Neural cell (in vitro differentiated cells): ENCODE measurements at regions not wholly inside any gene's neighbourhood (a gene's known extent, or its start where the extent isn't known, plus 50 kb on each side); places are given as distances from the start of the nearest gene placed in this dataset.

Source experiments
- H2AFZ ChIP-seq: fragments of 200-600, 300-800 bp; sonication (generic), shearing (Covaris generic); 2 replicates; pipeline ENCODE4 v1.6.0; 2014; ENCODE audit warnings: low read depth, mild to moderate bottlenecking, antibody characterized with exemption, low read length, moderate library complexity
- H3F3A ChIP-seq: fragments of 200-600 bp; shearing (Covaris generic); 2 replicates; pipeline ENCODE4 v1.6.1; 2016; ENCODE audit warnings: mild to moderate bottlenecking, moderate library complexity, mixed read lengths, antibody characterized with exemption, low read length; ENCODE audit not compliant: insufficient read depth, poor library complexity, severe bottlenecking
- H3K27ac ChIP-seq: fragments of 200-600, 300-800 bp; sonication (generic), shearing (Covaris generic); 2 replicates; pipeline ENCODE4 v1.5.1; 2014; ENCODE audit warnings: mild to moderate bottlenecking, low read length, moderate library complexity
- H3K27me3 ChIP-seq: fragments of 300-800, 200-600 bp; sonication (generic), shearing (Covaris generic); 2 replicates; pipeline ENCODE4 v1.6.0; 2014; ENCODE audit warnings: mild to moderate bottlenecking, low read depth, low read length, moderate library complexity; ENCODE audit not compliant: insufficient read depth
- H3K36me3 ChIP-seq: fragments of 300-800, 200-600 bp; sonication (generic), shearing (Covaris generic); 2 replicates; pipeline ENCODE4 v1.5.1; 2014; ENCODE audit warnings: mild to moderate bottlenecking, antibody characterized with exemption, low read length, moderate library complexity; ENCODE audit not compliant: insufficient read depth
- H3K4me2 ChIP-seq: fragments of 300-800, 200-600 bp; sonication (generic), shearing (Covaris generic); 2 replicates; pipeline ENCODE4 v1.6.0; 2014; ENCODE audit warnings: mild to moderate bottlenecking, low read length
- H3K4me3 ChIP-seq: fragments of 300-800, 200-600 bp; sonication (generic), shearing (Covaris generic); 2 replicates; pipeline ENCODE4 v1.5.1; 2014; ENCODE audit warnings: mild to moderate bottlenecking, low read length, moderate library complexity
- H3K79me2 ChIP-seq: fragments of 200-600 bp; shearing (Covaris generic); replicated peaks from 2 replicates; pipeline ENCODE4 v1.6.0; 2014; ENCODE audit warnings: mild to moderate bottlenecking, low read length, moderate library complexity; ENCODE audit not compliant: insufficient read depth
- H3K9ac ChIP-seq: fragments of 300-800, 200-600 bp; sonication (generic), shearing (Covaris generic); 2 replicates; pipeline ENCODE4 v1.6.1; 2016; ENCODE audit warnings: mild to moderate bottlenecking, low read length, mixed read lengths
- H3K9me2 ChIP-seq: fragments of 200-600 bp; shearing (Covaris generic); 2 replicates; pipeline ENCODE4 v1.6.1; 2016; ENCODE audit warnings: mild to moderate bottlenecking, low read length, mixed read lengths; ENCODE audit not compliant: insufficient read depth
- H3K9me3 ChIP-seq: fragments of 200-600, 300-800 bp; sonication (generic), shearing (Covaris generic); 2 replicates; pipeline ENCODE4 v1.6.1; 2016; ENCODE audit warnings: mild to moderate bottlenecking, mixed run types, low read length, moderate library complexity, mixed read lengths
- H4K20me1 ChIP-seq: fragments of 200-600 bp; shearing (Covaris generic); 2 replicates; pipeline ENCODE4 v1.6.1; 2016; ENCODE audit warnings: mild to moderate bottlenecking, mixed run types; ENCODE audit not compliant: insufficient read depth
- EP300 ChIP-seq: fragments of 450-650 bp; conservative IDR thresholded peaks from 2 replicates; pipeline ENCODE4 v1.6.1; 2014; ENCODE audit warnings: antibody characterized with exemption, mild to moderate bottlenecking, moderate library complexity; ENCODE audit not compliant: poor library complexity, severe bottlenecking
- EZH2 ChIP-seq: fragments of 200-600, 300-800 bp; shearing (Covaris generic), sonication (generic); IDR thresholded peaks from 2 replicates; pipeline ENCODE4 v1.6.1; 2014; ENCODE audit warnings: antibody characterized with exemption, low read length, borderline replicate concordance, mild to moderate bottlenecking; ENCODE audit not compliant: insufficient read depth, poor library complexity, severe bottlenecking
- MXI1 ChIP-seq: fragments of 450-650 bp; conservative IDR thresholded peaks from 2 replicates; pipeline ENCODE4 v1.6.1; 2014; ENCODE audit warnings: antibody characterized with exemption, mild to moderate bottlenecking; ENCODE audit not compliant: poor library complexity, severe bottlenecking
- POLR2AphosphoS5 ChIP-seq: IDR thresholded peaks from 2 replicates; pipeline ENCODE4 v1.6.1; 2012
- RAD21 ChIP-seq: fragments of 450-650 bp; conservative IDR thresholded peaks from 2 replicates; pipeline ENCODE4 v1.6.1; 2014; ENCODE audit warnings: antibody characterized with exemption, mild to moderate bottlenecking, moderate library complexity
- SMC3 ChIP-seq: fragments of 450-650 bp; conservative IDR thresholded peaks from 2 replicates; pipeline ENCODE4 v1.6.1; 2014; ENCODE audit warnings: antibody characterized with exemption, mild to moderate bottlenecking, moderate library complexity; ENCODE audit not compliant: poor library complexity
- TAF1 ChIP-seq: IDR thresholded peaks from 2 replicates; pipeline ENCODE4 v1.6.1; 2012; ENCODE audit warnings: low read depth
- TF ChIP-seq, protein P1 (sequence below): IDR thresholded peaks from 2 replicates; pipeline ENCODE4 v1.6.1; 2012; ENCODE audit warnings: borderline replicate concordance
- TF ChIP-seq, protein P2 (sequence below): fragments of 450-650 bp; IDR thresholded peaks from 2 replicates; pipeline ENCODE4 v1.5.1; 2014; ENCODE audit warnings: antibody characterized with exemption, mild to moderate bottlenecking, moderate library complexity; ENCODE audit not compliant: poor library complexity, severe bottlenecking

DNA sequence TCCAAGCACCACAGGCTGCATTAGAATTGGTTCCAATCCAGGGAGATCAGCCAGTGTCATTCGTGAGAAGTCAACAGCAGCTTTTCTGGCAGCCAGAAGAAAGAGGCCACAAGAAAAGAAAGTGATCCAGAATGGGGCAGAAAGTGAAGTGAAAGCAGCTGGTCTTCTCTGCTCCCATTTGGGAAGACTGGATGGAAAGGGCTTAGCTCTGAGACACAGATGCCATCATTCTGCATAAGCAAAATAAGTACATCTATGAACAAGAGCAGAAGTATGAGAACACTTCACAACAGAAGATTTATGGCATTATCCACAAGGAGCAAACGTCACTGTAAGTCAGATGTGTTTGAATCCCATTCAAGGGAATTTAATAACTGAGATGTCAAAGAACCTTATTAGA, 326.5 kb upstream of the ESRRG start:
- H3K79me2 ChIP-seq = no peaks in the 10 kb centered on the region

DNA sequence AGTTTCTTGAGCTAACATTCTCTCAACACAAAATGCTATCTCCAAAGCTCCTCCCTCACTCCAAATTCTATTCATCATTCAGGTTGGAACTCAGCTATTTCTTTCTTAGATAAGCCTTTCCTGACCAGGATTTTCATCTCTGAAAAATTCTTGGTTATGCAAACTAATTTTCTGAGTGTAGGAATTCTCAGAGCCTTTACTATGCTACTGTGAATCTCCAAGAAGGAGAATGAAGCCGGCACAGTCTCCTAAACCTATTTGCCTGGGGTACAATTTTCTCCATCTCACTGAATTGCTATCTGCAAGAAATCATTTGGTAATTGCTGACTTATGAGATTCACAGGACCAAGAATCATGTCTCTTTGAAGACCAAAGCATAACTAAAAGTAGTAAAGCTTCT, 325.9 kb upstream of the ESRRG start:
- H2AFZ ChIP-seq = no peak overlapping the region

More for the DNA sequence above, 326.5 kb upstream of the ESRRG start:
- TF ChIP-seq EP300 (no peak), EZH2 (no peak), POLR2AphosphoS5 (no peak), RAD21 (no peak), MXI1 (no peak), TAF1 (no peak), SMC3 (no peak)
- TF ChIP-seq, protein P1, sequence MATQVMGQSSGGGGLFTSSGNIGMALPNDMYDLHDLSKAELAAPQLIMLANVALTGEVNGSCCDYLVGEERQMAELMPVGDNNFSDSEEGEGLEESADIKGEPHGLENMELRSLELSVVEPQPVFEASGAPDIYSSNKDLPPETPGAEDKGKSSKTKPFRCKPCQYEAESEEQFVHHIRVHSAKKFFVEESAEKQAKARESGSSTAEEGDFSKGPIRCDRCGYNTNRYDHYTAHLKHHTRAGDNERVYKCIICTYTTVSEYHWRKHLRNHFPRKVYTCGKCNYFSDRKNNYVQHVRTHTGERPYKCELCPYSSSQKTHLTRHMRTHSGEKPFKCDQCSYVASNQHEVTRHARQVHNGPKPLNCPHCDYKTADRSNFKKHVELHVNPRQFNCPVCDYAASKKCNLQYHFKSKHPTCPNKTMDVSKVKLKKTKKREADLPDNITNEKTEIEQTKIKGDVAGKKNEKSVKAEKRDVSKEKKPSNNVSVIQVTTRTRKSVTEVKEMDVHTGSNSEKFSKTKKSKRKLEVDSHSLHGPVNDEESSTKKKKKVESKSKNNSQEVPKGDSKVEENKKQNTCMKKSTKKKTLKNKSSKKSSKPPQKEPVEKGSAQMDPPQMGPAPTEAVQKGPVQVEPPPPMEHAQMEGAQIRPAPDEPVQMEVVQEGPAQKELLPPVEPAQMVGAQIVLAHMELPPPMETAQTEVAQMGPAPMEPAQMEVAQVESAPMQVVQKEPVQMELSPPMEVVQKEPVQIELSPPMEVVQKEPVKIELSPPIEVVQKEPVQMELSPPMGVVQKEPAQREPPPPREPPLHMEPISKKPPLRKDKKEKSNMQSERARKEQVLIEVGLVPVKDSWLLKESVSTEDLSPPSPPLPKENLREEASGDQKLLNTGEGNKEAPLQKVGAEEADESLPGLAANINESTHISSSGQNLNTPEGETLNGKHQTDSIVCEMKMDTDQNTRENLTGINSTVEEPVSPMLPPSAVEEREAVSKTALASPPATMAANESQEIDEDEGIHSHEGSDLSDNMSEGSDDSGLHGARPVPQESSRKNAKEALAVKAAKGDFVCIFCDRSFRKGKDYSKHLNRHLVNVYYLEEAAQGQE = no peak
- TF ChIP-seq, protein P2, sequence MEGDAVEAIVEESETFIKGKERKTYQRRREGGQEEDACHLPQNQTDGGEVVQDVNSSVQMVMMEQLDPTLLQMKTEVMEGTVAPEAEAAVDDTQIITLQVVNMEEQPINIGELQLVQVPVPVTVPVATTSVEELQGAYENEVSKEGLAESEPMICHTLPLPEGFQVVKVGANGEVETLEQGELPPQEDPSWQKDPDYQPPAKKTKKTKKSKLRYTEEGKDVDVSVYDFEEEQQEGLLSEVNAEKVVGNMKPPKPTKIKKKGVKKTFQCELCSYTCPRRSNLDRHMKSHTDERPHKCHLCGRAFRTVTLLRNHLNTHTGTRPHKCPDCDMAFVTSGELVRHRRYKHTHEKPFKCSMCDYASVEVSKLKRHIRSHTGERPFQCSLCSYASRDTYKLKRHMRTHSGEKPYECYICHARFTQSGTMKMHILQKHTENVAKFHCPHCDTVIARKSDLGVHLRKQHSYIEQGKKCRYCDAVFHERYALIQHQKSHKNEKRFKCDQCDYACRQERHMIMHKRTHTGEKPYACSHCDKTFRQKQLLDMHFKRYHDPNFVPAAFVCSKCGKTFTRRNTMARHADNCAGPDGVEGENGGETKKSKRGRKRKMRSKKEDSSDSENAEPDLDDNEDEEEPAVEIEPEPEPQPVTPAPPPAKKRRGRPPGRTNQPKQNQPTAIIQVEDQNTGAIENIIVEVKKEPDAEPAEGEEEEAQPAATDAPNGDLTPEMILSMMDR = no peak
- Histone ChIP-seq H3K27me3 (no peaks in the 10 kb centered on the region), H3K36me3 (no peaks in the 10 kb centered on the region), H3K9me2 (no peaks in the 10 kb centered on the region), H3F3A (no peaks in the 10 kb centered on the region), H3K9ac (no peak overlapping the region), H3K4me2 (no peak overlapping the region), H3K4me3 (no peak overlapping the region), H3K27ac (no peak overlapping the region), H4K20me1 (no peaks in the 10 kb centered on the region), H3K9me3 (no peaks in the 10 kb centered on the region), H2AFZ (no peak overlapping the region)

More for the DNA sequence above, 325.9 kb upstream of the ESRRG start:
- H3K9ac ChIP-seq = no peak overlapping the region
- no peaks in the 10 kb centered on the region for H3K9me2 ChIP-seq
- TF ChIP-seq, protein P1 = no peak
- TF ChIP-seq RAD21 (no peak), TAF1 (no peak)
- no peak overlapping the region for H3K27ac ChIP-seq
- H3K79me2 ChIP-seq = no peaks in the 10 kb centered on the region
- no peaks in the 10 kb centered on the region for H3K27me3 ChIP-seq
- H3K4me2 ChIP-seq = no peak overlapping the region
- no peaks in the 10 kb centered on the region for H3K36me3 ChIP-seq
- H3K4me3 ChIP-seq = no peak overlapping the region
- H4K20me1 ChIP-seq = no peaks in the 10 kb centered on the region
- no peaks in the 10 kb centered on the region for H3K9me3 ChIP-seq
- no peaks in the 10 kb centered on the region for H3F3A ChIP-seq
